ENCODE measurements at regions not wholly inside any gene's neighbourhood (a gene's known extent, or its start where the extent isn't known, plus 50 kb on each side); places are given as distances from the start of the nearest gene placed in this dataset.

GRCh38 chr14:22460461-22461195, 128.4 kb downstream of the DAD1 start:
- H3K4me3 ChIP-seq (ENCODE audit: control insufficient read depth, low read depth, low read length): no peak overlapping the region
- no peak for DNase-seq (ENCODE audit: low read depth)
- TF ChIP-seq CTCF (IDR thresholded peaks at IDR 0.05; ENCODE audit: control insufficient read depth, insufficient read depth, low read depth, low read length, missing control alignments): no peak

GRCh38 chr14:22458737-22459136, 130.3 kb downstream of the DAD1 start:
- no peak for DNase-seq (ENCODE audit: low read depth)
- H3K4me3 ChIP-seq (ENCODE audit: control insufficient read depth, low read depth, low read length): no peak overlapping the region
- no peak for TF ChIP-seq CTCF (IDR thresholded peaks at IDR 0.05; ENCODE audit: control insufficient read depth, insufficient read depth, low read depth, low read length, missing control alignments)

GRCh38 chr14:22456998-22457594, 131.9 kb downstream of the DAD1 start:
- no peak for TF ChIP-seq CTCF (IDR thresholded peaks at IDR 0.05; ENCODE audit: control insufficient read depth, insufficient read depth, low read depth, low read length, missing control alignments)
- no peak overlapping the region for H3K4me3 ChIP-seq (ENCODE audit: control insufficient read depth, low read depth, low read length)
- DNase-seq (ENCODE audit: low read depth): no peak

DNA sequence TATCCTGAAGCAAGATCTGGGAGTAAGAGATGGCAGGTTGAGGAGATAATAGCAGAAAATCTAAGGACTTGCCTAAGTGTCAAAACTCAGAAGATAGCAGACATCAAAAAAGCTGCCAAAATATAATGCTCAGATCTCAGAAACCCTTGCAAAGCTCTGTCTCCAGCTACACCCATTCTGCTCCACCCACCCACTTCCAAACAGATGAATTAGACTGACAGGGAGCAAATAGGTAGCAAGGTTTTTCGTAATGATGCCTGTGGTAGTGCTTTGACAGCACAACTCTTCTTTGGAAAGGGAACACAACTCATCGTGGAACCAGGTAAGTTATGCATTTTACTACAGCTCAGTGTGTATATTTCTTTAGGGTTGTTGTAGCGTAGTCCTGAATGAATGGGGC, 132.6 kb downstream of the DAD1 start:
- no peak for DNase-seq (ENCODE audit: low read depth)
- no peak for TF ChIP-seq CTCF (IDR thresholded peaks at IDR 0.05; ENCODE audit: control insufficient read depth, insufficient read depth, low read depth, low read length, missing control alignments)
- H3K4me3 ChIP-seq (ENCODE audit: control insufficient read depth, low read depth, low read length): no peak overlapping the region

GRCh38 chr14:22452330-22452729, 136.7 kb downstream of the DAD1 start:
- no peak for TF ChIP-seq CTCF (IDR thresholded peaks at IDR 0.05; ENCODE audit: control insufficient read depth, insufficient read depth, low read depth, low read length, missing control alignments)
- no peak overlapping the region for H3K4me3 ChIP-seq (ENCODE audit: control insufficient read depth, low read depth, low read length)
- no peak for DNase-seq (ENCODE audit: low read depth)

- TF ChIP-seq CTCF (IDR thresholded peaks at IDR 0.05; ENCODE audit: control insufficient read depth, insufficient read depth, low read depth, low read length, missing control alignments): no peak
- DNase-seq (ENCODE audit: low read depth): no peak
- no peak overlapping the region for H3K4me3 ChIP-seq (ENCODE audit: control insufficient read depth, low read depth, low read length)
Measured at GRCh38 chr14:22450266-22450665, 138.8 kb downstream of the DAD1 start.

Data from AG09309 (cell line).